ENCODE measurements at regions not wholly inside any gene's neighbourhood (a gene's known extent, or its start where the extent isn't known, plus 50 kb on each side); places are given as distances from the start of the nearest gene placed in this dataset.

GRCh38 chr4:179662522-179662921, 2220.3 kb upstream of the AGA start:
- TF ChIP-seq POLR2A (IDR thresholded peaks at IDR 0.05) = no peak
- TF ChIP-seq CTCF (IDR thresholded peaks at IDR 0.05) = no peak
